HCT116 (cell line): ENCODE measurements at regions not wholly inside any gene's neighbourhood (a gene's known extent, or its start where the extent isn't known, plus 50 kb on each side); places are given as distances from the start of the nearest gene placed in this dataset.

Source experiments
- ATAC-seq: fragments of 200-7000 bp; cut with Tn5 transposase; 2 replicates; pipeline ENCODE4 v1.9.1; 2020; ENCODE audit warnings: mild to moderate bottlenecking, moderate library complexity
- BruUV-seq: library from RNA; stranded (reverse); fragments of 400-500 nt; replicated peaks from 2 replicates; lab custom pipeline; 2021; lab: Mats Ljungman, UMichigan
- CTCF ChIA-PET: fragments of 300-600 bp; sonication (Branson Sonifier 250); formaldehyde crosslinking; loops from one replicate; lab custom pipeline; 2021; ENCODE audit warnings: antibody characterized with exemption; lab: Charles Lee
- POLR2A ChIA-PET: fragments of 300-600, 350-600 bp; sonication (Branson Sonifier 250); formaldehyde crosslinking; loops from one replicate; lab custom pipeline; 2021; ENCODE audit warnings: antibody characterized with exemption; lab: Charles Lee
- RAD21 ChIA-PET, 2 experiments: fragments of 300-600 bp; sonication (Branson Sonifier 250); formaldehyde crosslinking; loops; one replicate each; lab custom pipeline; 2023; ENCODE audit warnings: low total read pairs in 2 of 2; ENCODE audit not compliant: uncharacterized antibody in 2 of 2, unreplicated experiment in 2 of 2, low non-redundant PET in 1 of 2; lab: Charles Lee
- DNase-seq: peaks from one replicate; pipeline ENCODE4 v3.0.0-alpha.2; 2010; ENCODE audit warnings: low read depth, low spot score
- H2AFZ ChIP-seq: fragments of 200-600 bp; shearing (Covaris generic), sonication (generic); 2 replicates; pipeline ENCODE4 v1.6.1; 2017; ENCODE audit warnings: low read depth, mixed run types, mixed read lengths, antibody characterized with exemption, low read length; ENCODE audit not compliant: poor library complexity, severe bottlenecking
- H3K27ac ChIP-seq: 2 replicates; pipeline ENCODE4 v1.5.1; 2012; ENCODE audit warnings: low read depth, low read length
- H3K27me3 ChIP-seq: fragments of 200-600 bp; sonication (generic); 2 replicates; pipeline ENCODE4 v1.6.1; 2016; ENCODE audit warnings: mixed run types, low read length, mixed read lengths; ENCODE audit not compliant: insufficient read depth
- H3K36me3 ChIP-seq, 2 experiments: fragments of 200-500 bp in 1 of 2; fragments of 200-600 bp in 1 of 2; sonication (Bioruptor generic) in 1 of 2; sonication (generic) in 1 of 2; 2 replicates each; pipeline versions ENCODE4 v1.5.1 to v1.6.1; 2014 to 2016; ENCODE audit warnings: low read length in 2 of 2, inconsistent platforms in 1 of 2, mixed read lengths in 1 of 2, mixed run types in 1 of 2; ENCODE audit not compliant: insufficient read depth in 2 of 2, control insufficient read depth in 1 of 2
- H3K4me1 ChIP-seq, 2 experiments: fragments of 200-600 bp in 1 of 2; sonication (generic) in 1 of 2; 2 replicates each; pipeline versions ENCODE4 v1.5.1 to v1.6.1; 2012 to 2017; ENCODE audit warnings: low read length in 2 of 2, inconsistent platforms in 1 of 2, mild to moderate bottlenecking in 1 of 2, mixed read lengths in 1 of 2, mixed run types in 1 of 2, moderate library complexity in 1 of 2; ENCODE audit not compliant: insufficient read depth in 2 of 2, control insufficient read depth in 1 of 2
- H3K4me2 ChIP-seq: fragments of 200-600 bp; sonication (generic); 2 replicates; pipeline ENCODE4 v1.6.1; 2017; ENCODE audit warnings: mixed run types, low read length, mixed read lengths
- H3K4me3 ChIP-seq, 2 experiments: fragments of 200-600 bp in 1 of 2; sonication (generic) in 1 of 2; replicated peaks in 1 of 2; 2 replicates each; pipeline ENCODE4 v1.5.1; 2011 to 2016; ENCODE audit warnings: low read length in 2 of 2, control low read depth in 1 of 2, low read depth in 1 of 2, mild to moderate bottlenecking in 1 of 2, mixed read lengths in 1 of 2, mixed run types in 1 of 2
- H3K79me2 ChIP-seq: fragments of 200-600 bp; sonication (generic); 2 replicates; pipeline ENCODE4 v1.6.1; 2017; ENCODE audit warnings: mild to moderate bottlenecking, mixed run types, low read length, moderate library complexity, mixed read lengths; ENCODE audit not compliant: insufficient read depth
- H3K9ac ChIP-seq: fragments of 200-600 bp; sonication (generic); 2 replicates; pipeline ENCODE4 v1.6.1; 2016; ENCODE audit warnings: low read length, mixed read lengths
- H3K9me2 ChIP-seq: fragments of 200-600 bp; sonication (generic), shearing (Covaris generic); 2 replicates; pipeline ENCODE4 v1.6.1; 2017; ENCODE audit warnings: mixed run types, mild to moderate bottlenecking, moderate library complexity; ENCODE audit not compliant: insufficient read depth
- H3K9me3 ChIP-seq, 2 experiments: fragments of 200-500 bp in 1 of 2; fragments of 200-600 bp in 1 of 2; sonication (Bioruptor generic) in 1 of 2; sonication (generic) in 1 of 2; 2 replicates each; pipeline ENCODE4 v1.6.1; 2014 to 2017; ENCODE audit warnings: low read length in 2 of 2, mixed read lengths in 2 of 2, inconsistent platforms in 1 of 2, low read depth in 1 of 2, mild to moderate bottlenecking in 1 of 2, mixed run types in 1 of 2, moderate library complexity in 1 of 2; ENCODE audit not compliant: control insufficient read depth in 1 of 2, insufficient read depth in 1 of 2
- H4K20me1 ChIP-seq: fragments of 200-600 bp; sonication (generic), shearing (Covaris generic); 2 replicates; pipeline ENCODE4 v1.6.1; 2017; ENCODE audit warnings: mixed run types, mild to moderate bottlenecking, moderate library complexity; ENCODE audit not compliant: insufficient read depth
- CEBPB ChIP-seq: IDR thresholded peaks from 2 replicates; pipeline ENCODE4 v1.6.1; 2012; ENCODE audit warnings: low read depth
- EZH2 ChIP-seq: fragments of 200-600 bp; sonication (generic); IDR thresholded peaks from 2 replicates; pipeline ENCODE4 v1.6.1; 2017; ENCODE audit warnings: antibody characterized with exemption, mixed run types
- SIN3A ChIP-seq: IDR thresholded peaks from 2 replicates; pipeline ENCODE4 v1.6.1; 2012; ENCODE audit warnings: low read depth
- SRF ChIP-seq: IDR thresholded peaks from 2 replicates; pipeline ENCODE4 v1.6.1; 2012; ENCODE audit warnings: low read depth
- TCF7L2 ChIP-seq: IDR thresholded peaks from 2 replicates; pipeline ENCODE4 v1.7.0; 2011; ENCODE audit warnings: borderline replicate concordance, inconsistent platforms; ENCODE audit not compliant: insufficient read depth, insufficient read length; ENCODE audit errors: extremely low read depth
- ZFX ChIP-seq: fragments of 450-650 bp; IDR thresholded peaks from 2 replicates; pipeline ENCODE4 v1.6.1; 2017
- ZNF274 ChIP-seq: fragments of 200-500 bp; sonication (Bioruptor generic); IDR thresholded peaks from 2 replicates; pipeline ENCODE4 v1.6.1; 2014; ENCODE audit warnings: mild to moderate bottlenecking, low read depth, low read length, inconsistent platforms
- intact Hi-C: fragments of 100-400 bp; cut with micrococcal nuclease; formaldehyde crosslinking; loops from 2 replicates; pipeline ENCODE4 v1.10.0; 2022
- TF ChIP-seq, protein P1 (sequence below): IDR thresholded peaks from 2 replicates; pipeline ENCODE4 v1.6.1; 2011; ENCODE audit warnings: mild to moderate bottlenecking, low read length, moderate library complexity; ENCODE audit not compliant: insufficient replicate concordance; ENCODE audit errors: extremely low read depth

DNA sequence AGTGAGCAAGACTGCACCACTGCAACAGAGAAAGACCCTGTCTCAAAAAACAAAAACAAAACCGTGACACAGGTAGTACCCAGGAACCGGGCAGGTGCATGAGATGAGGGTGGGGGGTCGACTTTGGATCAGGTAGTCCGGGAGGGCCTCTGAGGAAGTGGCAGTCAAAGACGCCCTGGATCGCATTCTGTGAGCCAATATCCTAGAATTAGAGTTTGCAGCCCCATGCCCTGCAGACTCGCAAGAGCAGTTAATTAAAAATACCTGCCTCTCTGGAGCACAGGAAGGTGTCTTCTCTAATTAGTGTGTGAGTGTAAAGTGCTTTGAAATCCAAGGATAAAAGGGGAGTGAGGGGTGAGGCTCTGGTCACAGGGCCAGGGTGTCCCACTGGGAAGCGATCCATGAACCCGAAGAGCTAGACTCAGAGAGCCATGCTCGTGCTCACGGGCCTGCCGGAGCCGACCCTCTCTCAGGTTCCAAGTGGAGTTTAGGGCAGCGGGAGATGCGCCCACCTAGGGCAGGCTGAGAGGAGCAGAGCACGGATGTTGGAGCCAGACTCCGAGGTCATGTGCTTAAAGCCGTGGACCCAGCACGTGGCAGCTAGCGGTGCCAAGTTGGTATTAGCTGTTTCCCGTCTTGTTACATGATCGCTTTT lies 74.7 kb upstream of the PTPN1 start (continued):
- TF ChIP-seq, protein P1, sequence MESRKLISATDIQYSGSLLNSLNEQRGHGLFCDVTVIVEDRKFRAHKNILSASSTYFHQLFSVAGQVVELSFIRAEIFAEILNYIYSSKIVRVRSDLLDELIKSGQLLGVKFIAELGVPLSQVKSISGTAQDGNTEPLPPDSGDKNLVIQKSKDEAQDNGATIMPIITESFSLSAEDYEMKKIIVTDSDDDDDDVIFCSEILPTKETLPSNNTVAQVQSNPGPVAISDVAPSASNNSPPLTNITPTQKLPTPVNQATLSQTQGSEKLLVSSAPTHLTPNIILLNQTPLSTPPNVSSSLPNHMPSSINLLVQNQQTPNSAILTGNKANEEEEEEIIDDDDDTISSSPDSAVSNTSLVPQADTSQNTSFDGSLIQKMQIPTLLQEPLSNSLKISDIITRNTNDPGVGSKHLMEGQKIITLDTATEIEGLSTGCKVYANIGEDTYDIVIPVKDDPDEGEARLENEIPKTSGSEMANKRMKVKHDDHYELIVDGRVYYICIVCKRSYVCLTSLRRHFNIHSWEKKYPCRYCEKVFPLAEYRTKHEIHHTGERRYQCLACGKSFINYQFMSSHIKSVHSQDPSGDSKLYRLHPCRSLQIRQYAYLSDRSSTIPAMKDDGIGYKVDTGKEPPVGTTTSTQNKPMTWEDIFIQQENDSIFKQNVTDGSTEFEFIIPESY, result no peak
- TF ChIP-seq ZFX, result no peak
- no peak for TF ChIP-seq ZNF274
- TF ChIP-seq CEBPB, result no peak
- TF ChIP-seq SRF, result no peak
- TF ChIP-seq SIN3A, result no peak

DNA sequence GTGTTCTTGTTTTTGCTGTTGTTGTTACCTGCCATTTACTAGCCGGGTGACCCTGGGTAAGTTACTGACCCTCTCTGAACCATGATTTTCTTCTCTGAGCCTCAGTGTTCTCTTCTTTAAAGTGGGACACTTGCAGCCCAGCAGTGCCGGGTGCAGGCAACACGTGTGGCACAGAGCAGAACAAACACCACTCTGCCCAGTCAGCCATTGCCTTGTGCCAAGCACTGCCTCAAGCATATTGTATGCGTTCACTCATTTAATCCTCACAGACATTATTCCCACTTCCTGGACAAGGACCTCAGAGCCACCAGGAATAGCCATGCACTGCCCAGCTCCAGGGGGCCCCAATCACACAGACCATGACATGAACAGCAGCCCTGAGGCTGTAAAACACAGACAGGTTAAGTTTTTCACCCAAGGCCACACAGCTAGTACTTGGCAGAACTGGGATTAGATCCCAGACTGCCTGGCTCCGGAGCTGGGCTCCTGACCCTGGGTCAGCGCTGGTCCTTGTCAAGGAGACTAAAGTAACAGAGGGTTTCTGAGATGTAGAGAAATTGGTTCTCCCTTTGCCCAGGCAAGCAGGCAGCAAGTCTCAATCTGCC lies 74.0 kb upstream of the PTPN1 start:
- no peak overlapping the region for H3K4me3 ChIP-seq
- BruUV-seq, result no TSS peak
- H3K9me2 ChIP-seq, result no peaks in the 10 kb centered on the region
- ATAC-seq (no peak), DNase-seq (no peak)
- H3K9ac ChIP-seq, result no peak overlapping the region
- peaks cover 34 to 68% of the 10 kb centered on the region in 2 experiments for H3K4me1 ChIP-seq
- intact Hi-C loops, result no loop called here
- H4K20me1 ChIP-seq, result no peaks in the 10 kb centered on the region
- H3K9me3 ChIP-seq, result no peaks in the 10 kb centered on the region
- RAD21 ChIA-PET, result interaction anchor here in 1 of 2 experiments (0.6 kb wide), 1 partner anchor 173 kb away, joined by 5 read pairs; no protein-coding TSS in a partner anchor
- H2AFZ ChIP-seq, result no peak overlapping the region
- no peaks in the 10 kb centered on the region for H3K36me3 ChIP-seq
- no peak overlapping the region for H3K4me2 ChIP-seq
- CTCF ChIA-PET, result no interaction called here
- POLR2A ChIA-PET, result no interaction called here
- H3K27ac ChIP-seq, result no peak overlapping the region
- no peaks in the 10 kb centered on the region for H3K27me3 ChIP-seq
- TF ChIP-seq, protein P1, result no peak
- TF ChIP-seq EZH2, result no peak
- TF ChIP-seq TCF7L2, result no peak
- H3K79me2 ChIP-seq, result no peaks in the 10 kb centered on the region
